Upper lobe of left lung (tissue), 4 donors: ENCODE measurements at regions not wholly inside any gene's neighbourhood (a gene's known extent, or its start where the extent isn't known, plus 50 kb on each side); places are given as distances from the start of the nearest gene placed in this dataset.

Source experiments
- EP300 ChIP-seq, 4 donors: sonication (generic); formaldehyde crosslinking; IDR thresholded peaks; one replicate each; pipeline ENCODE4 v1.5.1; 2017; ENCODE audit warnings: antibody characterized with exemption in 4 of 4, control low read depth in 2 of 4
- POLR2A ChIP-seq, 4 donors: fragments of 450-650 bp; IDR thresholded peaks; one replicate each; pipeline ENCODE4 v1.5.1; 2016 to 2017; ENCODE audit warnings: antibody characterized with exemption in 4 of 4, mild to moderate bottlenecking in 2 of 4
- POLR2AphosphoS5 ChIP-seq, 2 donors: sonication (generic); formaldehyde crosslinking; IDR thresholded peaks; one replicate each; pipeline ENCODE4 v1.5.1; 2017; ENCODE audit warnings: antibody characterized with exemption in 2 of 2
- TF ChIP-seq, protein P1 (sequence below), 6 experiments: fragments of 450-650 bp in 4 of 6; fragments of 200-600 bp in 2 of 6; sonication (generic) in 2 of 6; IDR thresholded peaks; one replicate each; pipeline ENCODE4 v1.5.1; 2016 to 2019; ENCODE audit warnings: antibody characterized with exemption in 6 of 6

DNA sequence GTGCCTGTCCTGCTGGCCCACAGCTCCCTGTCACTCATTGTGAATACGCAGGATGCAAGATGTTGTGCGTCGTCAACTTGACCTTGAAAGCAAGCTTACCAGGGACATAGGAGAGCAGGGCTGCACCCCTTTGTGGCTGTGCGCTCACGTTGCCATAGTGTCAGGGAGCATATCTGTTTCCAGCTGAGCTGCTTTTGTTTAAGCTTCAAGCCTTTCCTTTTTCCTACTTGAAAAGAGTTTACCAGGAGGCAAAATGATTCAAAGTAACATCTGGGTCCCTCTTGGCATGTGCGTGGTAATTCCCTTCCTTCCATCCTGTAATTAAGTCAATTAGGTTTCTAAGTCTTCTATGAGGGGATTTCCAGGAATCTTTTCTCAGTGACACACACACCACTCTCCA, 537.1 kb downstream of the AJAP1 start:
- TF ChIP-seq POLR2A (IDR thresholded peaks at IDR 0.05) (no peak), POLR2AphosphoS5 (IDR thresholded peaks at IDR 0.05) (no peak), EP300 (IDR thresholded peaks at IDR 0.05) (no peak)
- TF ChIP-seq, protein P1, sequence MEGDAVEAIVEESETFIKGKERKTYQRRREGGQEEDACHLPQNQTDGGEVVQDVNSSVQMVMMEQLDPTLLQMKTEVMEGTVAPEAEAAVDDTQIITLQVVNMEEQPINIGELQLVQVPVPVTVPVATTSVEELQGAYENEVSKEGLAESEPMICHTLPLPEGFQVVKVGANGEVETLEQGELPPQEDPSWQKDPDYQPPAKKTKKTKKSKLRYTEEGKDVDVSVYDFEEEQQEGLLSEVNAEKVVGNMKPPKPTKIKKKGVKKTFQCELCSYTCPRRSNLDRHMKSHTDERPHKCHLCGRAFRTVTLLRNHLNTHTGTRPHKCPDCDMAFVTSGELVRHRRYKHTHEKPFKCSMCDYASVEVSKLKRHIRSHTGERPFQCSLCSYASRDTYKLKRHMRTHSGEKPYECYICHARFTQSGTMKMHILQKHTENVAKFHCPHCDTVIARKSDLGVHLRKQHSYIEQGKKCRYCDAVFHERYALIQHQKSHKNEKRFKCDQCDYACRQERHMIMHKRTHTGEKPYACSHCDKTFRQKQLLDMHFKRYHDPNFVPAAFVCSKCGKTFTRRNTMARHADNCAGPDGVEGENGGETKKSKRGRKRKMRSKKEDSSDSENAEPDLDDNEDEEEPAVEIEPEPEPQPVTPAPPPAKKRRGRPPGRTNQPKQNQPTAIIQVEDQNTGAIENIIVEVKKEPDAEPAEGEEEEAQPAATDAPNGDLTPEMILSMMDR (IDR thresholded peaks at IDR 0.05): no peak
